A172 (cell line): ENCODE measurements at regions not wholly inside any gene's neighbourhood (a gene's known extent, or its start where the extent isn't known, plus 50 kb on each side); places are given as distances from the start of the nearest gene placed in this dataset.
"Not testable (repeated sequence)": the region's sequence is repeated elsewhere in the genome, so short reads cannot be mapped to it uniquely, and the experiment has no call there.

Experiments
- DNase-seq: peaks from one replicate; pipeline ENCODE4 v3.0.0-alpha.2; 2015; ENCODE audit warnings: low spot score

DNA sequence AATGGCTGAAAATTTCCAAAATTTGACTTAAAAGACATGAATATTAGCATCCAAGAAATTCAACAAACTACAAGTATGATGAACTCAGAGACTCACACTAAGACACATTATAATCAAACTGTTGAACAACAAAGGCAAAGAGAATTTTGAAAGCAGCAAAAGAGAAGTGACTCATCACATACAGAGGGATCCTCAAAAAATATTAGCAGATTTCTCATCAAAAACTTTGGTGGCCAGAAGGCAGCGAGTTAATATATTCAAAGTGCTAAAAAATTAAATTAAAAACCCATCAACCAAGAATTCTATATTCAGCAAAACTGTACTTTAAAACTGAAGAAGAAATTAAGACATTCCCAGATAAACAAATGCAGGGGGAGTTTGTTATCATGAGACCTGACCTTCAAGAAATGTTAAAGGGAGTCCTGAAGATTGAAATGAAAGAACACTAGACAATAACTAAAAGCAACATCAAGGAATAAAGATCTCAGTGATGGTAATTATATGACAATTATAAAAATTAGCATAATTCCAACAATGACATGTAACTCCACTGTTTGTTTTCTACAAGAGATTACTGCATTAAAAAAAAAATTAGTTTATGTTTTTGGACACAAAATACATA lies 150.0 kb downstream of the RNASET2 start:
- DNase-seq: no peak

GRCh38 chr6:166803471-166803870 lies 152.9 kb downstream of the RNASET2 start:
- no peak for DNase-seq

DNA sequence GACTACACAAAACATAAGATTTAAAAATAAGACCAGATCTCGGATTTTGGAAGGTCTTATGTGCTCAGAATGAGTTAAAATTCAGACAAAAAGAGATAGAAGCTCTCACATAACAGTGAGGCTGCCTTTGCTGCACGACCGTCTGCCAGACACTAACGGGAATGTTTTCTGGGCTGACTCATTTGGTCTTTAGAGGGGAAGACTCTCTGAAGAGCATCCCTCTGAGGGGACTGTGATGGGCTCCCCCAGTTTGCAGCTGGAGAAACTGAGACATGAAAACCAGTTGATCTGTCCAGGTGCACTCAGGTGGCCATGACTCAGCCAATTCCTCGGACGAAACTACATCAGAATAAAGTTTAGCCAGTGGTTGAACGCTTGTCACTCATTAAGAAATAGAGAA lies 153.9 kb downstream of the RNASET2 start:
- no peak for DNase-seq

GRCh38 chr6:166800137-166800536 lies 156.2 kb downstream of the RNASET2 start:
- DNase-seq: no peak

- DNase-seq: no peak
Measured at GRCh38 chr6:166798652-166799051, 157.7 kb downstream of the RNASET2 start.

DNA sequence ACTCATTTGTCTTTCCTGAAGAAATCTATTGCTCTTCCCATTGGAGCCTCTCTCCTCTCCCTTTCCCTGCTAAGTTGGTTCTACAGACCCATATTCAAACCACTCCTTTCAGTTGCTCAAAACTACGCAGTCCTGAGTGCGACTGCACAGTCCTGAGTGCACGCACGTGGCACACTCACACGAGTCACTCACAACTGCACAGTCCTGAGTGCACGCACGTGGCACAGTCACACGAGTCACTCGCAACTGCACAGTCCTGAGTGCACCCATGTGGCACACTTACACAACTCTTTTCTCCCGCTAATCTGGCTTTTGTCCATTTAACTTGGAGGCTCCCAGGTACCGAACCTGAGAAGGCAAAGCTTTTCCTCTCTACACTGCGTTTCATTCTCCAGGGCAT lies 159.7 kb downstream of the RNASET2 start:
- DNase-seq: no peak

DNA sequence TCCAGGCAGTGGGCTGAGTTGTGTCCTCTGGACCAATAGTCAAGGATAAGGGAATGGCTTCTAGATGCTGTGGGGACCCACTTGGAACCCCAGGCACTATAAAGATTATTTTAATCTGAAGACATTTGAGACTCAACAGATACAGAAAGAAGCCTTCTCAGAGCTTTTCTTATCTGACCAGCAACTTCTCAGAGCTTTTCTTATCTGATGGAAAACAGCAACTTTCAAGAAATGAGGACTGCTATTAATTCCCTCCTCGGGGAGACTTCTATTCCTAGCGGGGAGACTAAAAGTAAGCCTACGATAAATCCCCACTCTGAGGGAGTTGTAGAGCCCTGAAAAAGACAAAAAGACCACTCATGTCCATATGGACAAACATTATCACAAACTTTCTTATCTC lies 160.5 kb downstream of the RNASET2 start:
- no peak for DNase-seq

DNA sequence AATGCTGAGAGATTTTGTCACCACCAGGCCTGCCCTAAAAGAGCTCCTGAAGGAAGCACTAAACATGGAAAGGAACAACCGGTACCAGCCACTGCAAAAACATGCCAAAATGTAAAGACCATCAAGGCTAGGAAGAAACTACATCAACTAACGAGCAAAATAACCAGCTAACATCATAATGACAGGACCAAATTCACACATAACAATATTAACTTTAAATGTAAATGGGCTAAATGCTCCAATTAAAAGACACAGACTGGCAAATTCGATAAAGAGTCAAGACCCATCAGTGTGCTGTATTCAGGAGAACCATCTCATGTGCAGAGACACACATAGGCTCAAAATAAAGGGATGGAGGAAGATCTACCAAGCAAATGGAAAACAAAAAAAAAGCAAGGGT lies 163.8 kb upstream of the RPS6KA2 start:
- DNase-seq: not testable (repeated sequence)

GRCh38 chr6:166788846-166789529 lies 161.9 kb upstream of the RPS6KA2 start:
- not testable (repeated sequence) for DNase-seq

DNA sequence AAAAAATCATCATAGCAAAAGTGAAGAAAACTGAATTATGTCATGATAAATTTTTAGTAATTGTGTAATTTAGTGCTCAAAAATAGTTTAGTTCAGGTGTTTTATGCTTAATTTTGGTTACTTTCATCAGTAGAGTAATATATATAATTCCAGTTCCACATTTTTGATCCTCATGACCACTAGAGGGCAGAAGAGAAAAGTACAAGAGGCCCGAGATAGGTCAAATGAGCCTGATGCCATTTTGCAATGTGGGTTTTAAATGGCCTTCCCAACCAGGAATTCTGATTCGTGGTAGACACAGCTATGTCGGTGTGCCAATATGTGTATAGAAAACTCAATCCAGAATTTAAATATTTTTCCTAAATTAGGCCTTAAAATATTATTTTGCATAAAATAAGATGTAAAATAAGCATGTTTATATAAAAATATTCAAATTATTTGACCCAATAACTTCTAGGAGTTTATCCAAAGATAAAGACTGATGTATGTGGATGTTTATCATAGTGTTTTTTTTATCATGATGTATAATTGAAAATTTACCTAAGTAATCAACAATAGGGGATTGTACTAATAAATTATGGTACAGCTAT lies 159.7 kb upstream of the RPS6KA2 start:
- DNase-seq: peak; percentile 57

GRCh38 chr6:166785131-166785530 lies 158.1 kb upstream of the RPS6KA2 start:
- DNase-seq: no peak

DNA sequence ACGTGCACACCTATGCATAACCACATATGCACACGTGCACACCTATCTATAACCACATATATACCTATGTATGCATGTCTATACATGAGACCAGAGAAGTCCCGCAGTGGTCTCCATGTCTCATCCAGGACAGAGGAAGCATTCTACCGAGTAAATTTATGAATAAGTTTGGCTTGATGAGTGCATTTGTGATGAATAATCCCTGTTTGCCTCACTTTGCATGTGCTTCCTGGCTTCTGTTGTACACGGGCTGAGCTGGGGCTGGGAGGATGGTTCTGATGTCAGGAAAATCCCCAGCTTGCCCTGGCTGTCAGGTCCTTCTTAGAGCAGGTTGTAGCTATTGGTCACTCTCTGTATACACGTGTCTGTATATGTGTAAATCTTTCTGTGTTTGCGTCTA lies 157.6 kb upstream of the RPS6KA2 start:
- no peak for DNase-seq

- no peak for DNase-seq
Measured at GRCh38 chr6:166782520-166782919, 155.5 kb upstream of the RPS6KA2 start.

- DNase-seq: no peak
Measured at GRCh38 chr6:166781331-166781730, 154.3 kb upstream of the RPS6KA2 start.

DNA sequence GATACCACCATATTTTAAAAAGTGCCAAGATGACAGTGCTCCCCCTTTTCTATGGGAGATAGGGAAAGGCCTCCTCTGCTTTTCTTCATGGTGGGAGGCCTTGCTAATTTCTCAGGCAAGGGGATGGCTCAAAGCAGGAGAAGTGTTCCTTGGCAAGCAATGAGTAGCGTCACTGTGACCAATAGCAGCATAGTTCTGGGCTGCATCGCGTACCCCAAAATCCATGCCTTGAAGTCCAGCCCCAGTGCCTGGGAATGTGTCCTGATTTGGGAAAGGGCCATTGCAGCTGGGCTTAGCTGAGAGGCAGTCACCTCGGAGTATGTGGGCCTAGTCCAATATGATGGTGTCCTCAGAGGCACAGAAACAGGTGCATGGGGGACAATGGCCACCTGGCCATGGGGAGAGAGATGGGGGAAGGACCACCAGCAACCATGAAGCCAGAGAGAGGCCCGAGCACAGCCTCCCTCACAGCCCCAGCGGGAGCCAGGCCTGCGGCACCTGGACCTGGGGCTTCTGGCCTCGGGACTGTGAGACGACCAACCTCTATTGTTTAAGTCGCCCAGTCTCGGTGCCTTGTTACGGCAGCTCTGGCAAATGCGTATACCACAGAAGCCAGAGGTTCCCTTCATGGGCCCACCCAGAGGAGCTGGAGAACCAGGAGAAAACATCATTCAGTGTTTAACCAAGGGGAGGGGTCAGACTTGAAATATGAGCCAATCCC lies 153.1 kb upstream of the RPS6KA2 start:
- no peak for DNase-seq

- no peak for DNase-seq
Measured at GRCh38 chr6:166779381-166779780, 152.3 kb upstream of the RPS6KA2 start.

DNA sequence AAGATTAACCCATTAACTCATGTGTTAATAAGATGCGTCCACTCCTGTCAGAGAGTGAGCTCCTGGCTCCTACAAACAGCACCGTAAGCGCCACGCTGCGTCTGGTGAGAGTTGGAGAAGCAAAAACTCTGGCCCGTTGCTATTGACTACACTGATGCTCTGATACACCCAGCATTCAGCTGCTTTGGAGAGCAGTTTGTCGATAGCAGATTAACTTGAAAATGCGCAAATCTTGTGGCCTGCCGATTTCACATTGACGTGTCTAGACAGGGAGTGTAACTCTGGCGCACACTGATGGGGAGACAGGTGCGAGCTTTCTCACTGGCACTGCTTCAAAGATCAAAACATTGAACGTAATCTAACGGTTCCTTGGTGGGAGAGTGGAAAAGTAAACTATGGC lies 151.7 kb upstream of the RPS6KA2 start:
- no peak for DNase-seq

GRCh38 chr6:166778046-166778445 lies 151.0 kb upstream of the RPS6KA2 start:
- no peak for DNase-seq

GRCh38 chr6:166777096-166777630 lies 150.1 kb upstream of the RPS6KA2 start:
- no peak for DNase-seq

- no peak for DNase-seq
Measured at GRCh38 chr6:166776571-166776970, 149.5 kb upstream of the RPS6KA2 start.

DNA sequence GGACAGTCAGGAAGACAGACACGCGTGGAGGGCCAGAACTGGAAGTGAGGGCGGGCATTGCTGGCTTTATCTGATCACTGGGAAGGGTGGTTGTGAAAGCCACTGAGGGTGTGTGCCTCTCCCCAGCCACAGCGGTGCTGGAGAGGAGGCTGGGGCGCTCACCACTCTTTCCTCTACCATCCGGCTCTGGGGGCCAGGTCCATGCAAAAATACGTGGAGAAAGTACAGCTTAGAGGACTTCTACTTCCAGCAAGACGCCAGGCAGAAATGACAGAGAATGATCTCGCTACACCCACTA lies 148.8 kb upstream of the RPS6KA2 start:
- DNase-seq: no peak

DNA sequence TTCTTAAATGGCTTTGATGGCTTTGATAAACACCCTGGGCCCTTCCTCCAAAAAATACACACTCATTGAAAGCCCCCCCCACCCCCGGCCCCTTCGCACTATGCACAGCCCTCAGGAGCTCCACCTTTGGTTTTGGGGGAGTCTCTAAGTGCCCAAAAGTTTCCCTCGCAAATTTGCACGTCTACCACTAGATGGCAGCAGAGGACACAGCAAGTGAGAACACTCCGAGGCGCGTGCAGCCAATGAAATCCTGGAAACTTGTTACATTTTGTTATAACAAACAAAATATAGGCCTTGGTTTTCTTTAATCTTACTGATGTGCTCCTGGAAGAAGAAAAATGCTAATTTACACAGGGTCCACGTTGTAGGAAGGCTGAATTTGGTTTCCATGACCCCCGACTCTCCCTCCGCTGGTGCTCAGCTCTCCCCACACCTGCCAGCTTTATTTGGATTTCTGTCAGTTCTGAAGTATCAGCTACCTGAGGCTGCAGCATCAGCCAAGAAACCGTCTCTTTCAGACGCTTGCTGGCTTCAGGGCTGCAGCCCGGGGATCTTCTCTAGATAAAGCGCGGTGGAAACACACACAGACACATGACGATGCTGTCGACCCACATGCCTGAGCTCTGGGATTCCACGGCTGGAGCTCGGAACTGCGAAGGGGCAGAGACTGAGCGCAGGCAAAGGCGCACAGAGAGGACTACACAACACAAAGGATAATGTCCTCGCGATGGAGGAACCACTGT lies 148.3 kb upstream of the RPS6KA2 start:
- peak; percentile 46 for DNase-seq
